ENCODE measurements at regions not wholly inside any gene's neighbourhood (a gene's known extent, or its start where the extent isn't known, plus 50 kb on each side); places are given as distances from the start of the nearest gene placed in this dataset.
A peak's percentile ranks its signal among the peaks of the same experiment; 100 is the strongest.

DNA sequence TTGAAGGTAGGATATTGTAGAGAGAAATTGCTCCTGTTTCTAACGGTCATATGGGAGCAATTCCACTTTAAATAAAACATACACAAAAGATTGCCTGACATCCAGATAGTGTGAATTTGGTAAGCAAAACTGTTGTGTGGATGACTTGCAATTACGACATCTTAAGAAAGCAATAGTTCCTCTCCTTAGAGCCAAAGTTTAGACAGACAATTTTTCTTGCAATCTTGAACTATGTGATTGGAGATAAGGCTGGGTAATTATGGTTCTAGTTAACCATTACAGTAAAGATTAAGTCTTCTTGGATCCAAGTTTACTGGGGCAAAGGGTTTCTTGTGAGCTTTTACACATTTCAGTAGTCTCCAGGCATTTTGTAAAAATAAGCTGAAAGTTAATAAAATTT is 1080.6 kb upstream of the CDH6 start:
- no peak overlapping the region for H3K4me3 ChIP-seq (ENCODE audit: low read depth, low read length)
- TF ChIP-seq, protein P1, sequence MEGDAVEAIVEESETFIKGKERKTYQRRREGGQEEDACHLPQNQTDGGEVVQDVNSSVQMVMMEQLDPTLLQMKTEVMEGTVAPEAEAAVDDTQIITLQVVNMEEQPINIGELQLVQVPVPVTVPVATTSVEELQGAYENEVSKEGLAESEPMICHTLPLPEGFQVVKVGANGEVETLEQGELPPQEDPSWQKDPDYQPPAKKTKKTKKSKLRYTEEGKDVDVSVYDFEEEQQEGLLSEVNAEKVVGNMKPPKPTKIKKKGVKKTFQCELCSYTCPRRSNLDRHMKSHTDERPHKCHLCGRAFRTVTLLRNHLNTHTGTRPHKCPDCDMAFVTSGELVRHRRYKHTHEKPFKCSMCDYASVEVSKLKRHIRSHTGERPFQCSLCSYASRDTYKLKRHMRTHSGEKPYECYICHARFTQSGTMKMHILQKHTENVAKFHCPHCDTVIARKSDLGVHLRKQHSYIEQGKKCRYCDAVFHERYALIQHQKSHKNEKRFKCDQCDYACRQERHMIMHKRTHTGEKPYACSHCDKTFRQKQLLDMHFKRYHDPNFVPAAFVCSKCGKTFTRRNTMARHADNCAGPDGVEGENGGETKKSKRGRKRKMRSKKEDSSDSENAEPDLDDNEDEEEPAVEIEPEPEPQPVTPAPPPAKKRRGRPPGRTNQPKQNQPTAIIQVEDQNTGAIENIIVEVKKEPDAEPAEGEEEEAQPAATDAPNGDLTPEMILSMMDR (IDR thresholded peaks at IDR 0.05; ENCODE audit: insufficient read depth, low read length): no peak
- peak; percentile 61 for DNase-seq (ENCODE audit: low read depth)

DNA sequence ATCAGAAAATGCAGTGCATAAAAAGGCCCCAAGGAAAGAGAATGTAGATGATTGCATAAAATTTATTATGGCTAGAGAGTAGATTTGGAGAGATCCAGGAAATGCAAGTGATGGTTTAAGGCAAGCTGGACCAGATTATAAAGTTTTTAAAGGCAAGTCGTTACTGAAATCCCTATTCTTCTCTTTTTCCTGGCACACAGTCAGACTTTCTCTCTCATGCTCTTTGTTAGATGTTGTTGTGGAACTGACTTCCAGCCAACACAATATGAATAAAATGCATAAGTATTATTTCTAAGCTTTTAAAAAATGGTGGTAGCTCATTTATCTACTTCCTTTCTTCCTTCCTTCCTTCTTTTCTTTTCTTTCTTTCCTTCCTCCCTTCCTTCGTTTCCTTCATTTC is 1085.4 kb upstream of the CDH6 start:
- TF ChIP-seq, protein P1 (IDR thresholded peaks at IDR 0.05; ENCODE audit: insufficient read depth, low read length): no peak
- peak; percentile 16 for DNase-seq (ENCODE audit: low read depth)

DNA sequence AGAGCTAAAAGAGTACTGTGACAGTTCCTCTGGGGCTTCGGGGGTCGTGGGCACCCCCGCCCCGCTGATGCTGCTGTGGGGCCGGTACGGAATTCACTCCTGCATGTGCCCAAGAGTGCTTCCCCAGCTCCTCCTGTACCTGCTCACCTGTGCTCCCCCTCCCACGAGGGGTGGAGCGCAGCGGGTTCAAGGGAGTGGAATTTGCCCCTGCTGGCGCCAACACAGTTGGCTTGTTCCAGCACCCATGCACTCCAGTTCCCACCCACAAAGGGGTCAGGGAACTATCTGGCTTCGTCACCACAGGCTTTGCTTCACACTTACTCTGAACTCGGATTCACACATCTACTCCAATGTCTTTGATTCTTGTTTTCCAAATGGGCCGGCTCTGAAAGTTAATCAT is 1086.9 kb upstream of the CDH6 start:
- DNase-seq (ENCODE audit: low read depth): no peak
- no peak overlapping the region for H3K4me3 ChIP-seq (ENCODE audit: low read depth, low read length)
- TF ChIP-seq, protein P1 (IDR thresholded peaks at IDR 0.05; ENCODE audit: insufficient read depth, low read length): no peak

More for the DNA sequence above, 1085.4 kb upstream of the CDH6 start:
- H3K4me3 ChIP-seq (ENCODE audit: low read depth, low read length): no peak overlapping the region

DNA sequence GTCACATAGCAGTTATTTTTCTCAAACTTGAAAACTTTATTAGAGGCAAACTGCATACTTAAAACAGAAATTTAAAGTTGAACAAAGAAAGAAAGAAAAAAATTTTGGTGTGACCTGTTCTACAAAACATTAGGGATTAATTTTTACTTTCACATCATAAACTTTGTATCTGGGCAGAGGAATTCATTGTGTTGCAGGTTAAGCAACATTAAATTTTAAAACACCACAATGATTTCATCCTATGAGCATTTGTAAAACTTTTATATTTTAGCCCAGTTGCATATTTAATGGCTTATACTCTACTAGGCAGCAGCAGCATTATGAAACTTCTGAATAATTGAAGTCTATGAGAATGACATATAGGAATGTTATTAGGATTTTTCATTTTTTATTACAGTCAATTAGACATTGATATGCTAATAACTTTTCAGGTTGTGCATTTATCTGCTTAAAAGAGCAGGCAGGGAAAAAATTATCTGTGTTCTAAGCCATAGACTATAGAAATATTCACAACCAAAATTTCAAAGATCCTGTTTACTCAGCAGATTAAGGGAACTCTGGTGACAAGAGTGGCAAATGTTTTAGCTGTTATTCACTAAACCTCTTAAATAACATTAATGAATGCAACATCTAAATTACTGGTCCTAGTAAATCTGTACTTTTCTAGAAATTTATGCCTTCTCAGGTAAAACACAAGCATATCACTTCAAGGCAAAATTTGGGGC is 1088.5 kb upstream of the CDH6 start:
- TF ChIP-seq, protein P1 (IDR thresholded peaks at IDR 0.05; ENCODE audit: insufficient read depth, low read length): no peak
- DNase-seq (ENCODE audit: low read depth): peak; percentile 5
- no peak overlapping the region for H3K4me3 ChIP-seq (ENCODE audit: low read depth, low read length)

DNA sequence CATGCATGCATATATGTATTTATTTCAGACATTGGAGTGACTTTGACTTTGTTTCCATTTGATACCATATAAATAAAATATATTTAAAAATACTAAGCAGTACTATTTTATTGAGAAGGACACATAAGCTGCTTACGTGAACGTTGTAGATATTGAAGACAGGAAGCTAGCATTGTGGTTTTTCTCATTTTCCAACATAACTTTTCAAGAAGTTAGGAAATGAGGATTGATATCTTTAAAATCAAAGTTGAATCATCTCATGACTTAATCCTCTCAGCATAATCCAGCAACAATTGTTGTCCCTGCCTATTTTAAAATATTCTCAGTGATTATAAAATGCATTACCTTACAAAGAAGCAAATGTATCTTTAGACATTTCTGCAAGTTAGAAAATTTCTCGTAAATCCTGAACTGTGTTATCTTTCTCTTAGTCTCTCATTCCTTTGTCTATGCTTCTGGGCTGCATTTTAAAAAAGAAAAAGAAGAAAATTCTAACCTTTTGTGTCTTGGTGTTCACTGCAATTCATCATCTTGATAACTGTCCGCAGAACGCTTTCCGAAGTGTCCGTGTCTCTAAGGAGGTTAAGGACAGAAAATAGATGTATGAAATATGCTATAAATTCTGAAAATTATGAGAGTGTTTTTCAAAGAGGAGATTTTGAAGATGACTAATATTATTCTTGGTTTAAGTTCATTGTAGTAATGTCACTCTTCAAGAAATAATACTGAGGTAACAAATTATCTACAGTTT is 1089.9 kb upstream of the CDH6 start:
- DNase-seq (ENCODE audit: low read depth): peak; percentile 24
- no peak overlapping the region for H3K4me3 ChIP-seq (ENCODE audit: low read depth, low read length)
- TF ChIP-seq, protein P1 (IDR thresholded peaks at IDR 0.05; ENCODE audit: insufficient read depth, low read length): no peak

DNA sequence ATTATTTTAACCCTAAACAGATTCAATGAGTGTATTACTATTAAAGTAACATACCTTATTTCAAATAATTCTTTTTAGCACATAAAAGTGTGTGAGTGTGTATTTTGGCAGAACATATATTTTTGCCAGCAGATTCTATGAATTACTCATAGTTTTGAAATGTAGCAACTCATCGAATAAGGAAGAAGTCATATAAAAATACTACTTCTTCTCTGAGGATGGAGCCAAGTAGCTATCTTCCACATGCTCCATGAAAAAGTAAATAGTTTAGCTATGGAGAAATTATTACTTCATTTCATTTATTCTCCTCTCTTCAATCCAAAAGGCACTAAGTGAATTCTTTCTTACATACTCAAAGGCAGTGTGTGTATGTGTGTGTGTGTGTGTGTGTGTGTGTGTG is 1090.4 kb upstream of the CDH6 start:
- TF ChIP-seq, protein P1 (IDR thresholded peaks at IDR 0.05; ENCODE audit: insufficient read depth, low read length): no peak
- no peak overlapping the region for H3K4me3 ChIP-seq (ENCODE audit: low read depth, low read length)
- DNase-seq (ENCODE audit: low read depth): peak; percentile 75
